ENCODE measurements at regions not wholly inside any gene's neighbourhood (a gene's known extent, or its start where the extent isn't known, plus 50 kb on each side); places are given as distances from the start of the nearest gene placed in this dataset.

GRCh38 chr9:21687351-21687750 lies 115.1 kb upstream of the MTAP start:
- BruUV-seq (replicated peaks): no TSS peak
- H3K27me3 ChIP-seq (ENCODE audit: control insufficient read depth in 1 of 2, insufficient read depth in 2 of 2, low read length in 2 of 2): no peaks in the 10 kb centered on the region
- no peaks in the 10 kb centered on the region for H3K79me2 ChIP-seq (ENCODE audit: insufficient read depth, low read length)
- DNase-seq (ENCODE audit: low spot score) (no peak), ATAC-seq (no peak), FAIRE-seq (no peak)
- no peak overlapping the region for H3K4me2 ChIP-seq (ENCODE audit: low read depth, low read length)
- POLR2A ChIA-PET: no interaction called here
- in situ Hi-C loops (cut with HindIII; ENCODE audit: extremely low pct_ligation_motif_present, low pct_unique_long_range_greater_than_20kb): no loop called here
- intact Hi-C loops (cut with micrococcal nuclease; ENCODE audit: unreplicated experiment): no loop called here
- no peak overlapping the region for H2AFZ ChIP-seq (ENCODE audit: low read length)
- no peaks in the 10 kb centered on the region for H3K4me1 ChIP-seq (ENCODE audit: insufficient read depth, low read length)
- H3K9ac ChIP-seq (ENCODE audit: insufficient read depth, low read depth, low read length): no peak overlapping the region
- no peaks in the 10 kb centered on the region for H4K20me1 ChIP-seq (ENCODE audit: insufficient read depth, low read length)
- H3K9me3 ChIP-seq (ENCODE audit: low read length): no peaks in the 10 kb centered on the region
- no peaks in the 10 kb centered on the region for H3K36me3 ChIP-seq (replicated peaks in 1 of 2; ENCODE audit: control insufficient read depth in 1 of 2, insufficient read depth in 2 of 2, low read length in 2 of 2)
- H3K4me3 ChIP-seq (replicated peaks in 1 of 3; ENCODE audit: insufficient read depth in 1 of 3, low read depth in 2 of 3, low read length in 3 of 3): no peak overlapping the region
- CTCF ChIA-PET (ENCODE audit: low intra/inter-chr PET ratio, low total read pairs): no interaction called here
- TF ChIP-seq PAWR (CRISPR knock-in tag; IDR thresholded peaks at IDR 0.05; ENCODE audit: borderline replicate concordance): no peak
- no peak for TF ChIP-seq U2AF1 (optimal IDR thresholded peaks at IDR 0.05; ENCODE audit: low read depth, low read length)
- no peak for TF ChIP-seq ZNF639 (CRISPR knock-in tag; conservative IDR thresholded peaks at IDR 0.05)
- TF ChIP-seq SATB2 (CRISPR knock-in tag; IDR thresholded peaks at IDR 0.05): no peak
- no peak for TF ChIP-seq RAD51 (IDR thresholded peaks at IDR 0.05; ENCODE audit: borderline replicate concordance)
- TF ChIP-seq MAFK (conservative IDR thresholded peaks at IDR 0.05 in 1 of 2, IDR thresholded peaks at IDR 0.05 in 1 of 2; ENCODE audit: low read length in 2 of 2): no peak
- no peak for TF ChIP-seq ZNF724P (CRISPR knock-in tag; IDR thresholded peaks at IDR 0.05; ENCODE audit: borderline replicate concordance)
- TF ChIP-seq SOX6 (IDR thresholded peaks at IDR 0.05): no peak
- TF ChIP-seq SOX6 (CRISPR knock-in tag; IDR thresholded peaks at IDR 0.05): no peak
- TF ChIP-seq ZNF431 (CRISPR knock-in tag; IDR thresholded peaks at IDR 0.05; ENCODE audit: borderline replicate concordance, low read depth): no peak
- TF ChIP-seq ZBED4 (CRISPR knock-in tag; IDR thresholded peaks at IDR 0.05; ENCODE audit: borderline replicate concordance): no peak
- no peak for TF ChIP-seq ZNF672 (CRISPR knock-in tag; IDR thresholded peaks at IDR 0.05)
- no peak for TF ChIP-seq BRD4 (CRISPR knock-in tag; IDR thresholded peaks at IDR 0.05)
- TF ChIP-seq ZNF260 (CRISPR knock-in tag; IDR thresholded peaks at IDR 0.05; ENCODE audit: borderline replicate concordance, low read depth): no peak
- TF ChIP-seq NCOA1 (CRISPR knock-in tag; IDR thresholded peaks at IDR 0.05): no peak
- no peak for TF ChIP-seq ZFP62 (CRISPR knock-in tag; IDR thresholded peaks at IDR 0.05)
- TF ChIP-seq TSC22D2 (CRISPR knock-in tag; IDR thresholded peaks at IDR 0.05; ENCODE audit: borderline replicate concordance): no peak
- no peak for TF ChIP-seq SMAD9 (CRISPR knock-in tag; IDR thresholded peaks at IDR 0.05)
- TF ChIP-seq TP53 (CRISPR knock-in tag; conservative IDR thresholded peaks at IDR 0.05): no peak
- no peak overlapping the region for H3K27ac ChIP-seq (ENCODE audit: extremely low read length, insufficient read depth, low read length)

Measured in HepG2 (cell line).